ENCODE measurements at regions not wholly inside any gene's neighbourhood (a gene's known extent, or its start where the extent isn't known, plus 50 kb on each side); places are given as distances from the start of the nearest gene placed in this dataset.

- WGBS (ENCODE audit: insufficient coverage) = no CpG with 5 or more reads among the region's 2 CpGs
- no peak overlapping the region for H3K4me3 Mint-ChIP-seq
- CTCF ChIA-PET = no interaction called here
Measured at GRCh38 chr13:104868806-104869205, 1666.7 kb downstream of the EFNB2 start.

GRCh38 chr13:104855581-104855980 lies 1679.9 kb downstream of the EFNB2 start:
- Histone ChIP-seq H3K9me3 (no peaks in the 10 kb centered on the region), H3K27ac (ENCODE audit: low read length) (no peak overlapping the region), H3K4me3 (ENCODE audit: control insufficient read depth in 1 of 2, extremely low read depth in 1 of 2, low read length in 1 of 2) (no peak overlapping the region), H3K4me1 (ENCODE audit: control insufficient read depth in 1 of 2, extremely low read depth in 1 of 2, insufficient read depth in 2 of 2, low read length in 2 of 2) (no peaks in the 10 kb centered on the region), H3K27me3 (replicated peaks in 1 of 2; ENCODE audit: control insufficient read depth in 2 of 2, extremely low read depth in 1 of 2, insufficient read depth in 2 of 2, low read length in 1 of 2) (no peaks in the 10 kb centered on the region), H3K36me3 (ENCODE audit: control insufficient read depth in 2 of 2, extremely low read depth in 1 of 2, insufficient read depth in 1 of 2, low read length in 1 of 2) (no peaks in the 10 kb centered on the region)
- WGBS (ENCODE audit: insufficient coverage) = no CpG with 5 or more reads among the region's 1 CpG
- no peaks in the 10 kb centered on the region for H3K4me1 Mint-ChIP-seq
- POLR2A ChIA-PET = no interaction called here
- no peak overlapping the region for H3K4me3 Mint-ChIP-seq
- CTCF ChIA-PET = no interaction called here
- no peak for DNase-seq
- no peak for ATAC-seq (replicated peaks in 1 of 4)
- no peak overlapping the region for H3K27ac Mint-ChIP-seq
- H3K27me3 Mint-ChIP-seq = no peaks in the 10 kb centered on the region
- peaks cover 0 to 3% (median 3%) of the 10 kb centered on the region in 3 donors for H3K9me3 Mint-ChIP-seq
- H3K36me3 Mint-ChIP-seq = no peaks in the 10 kb centered on the region

More at GRCh38 chr13:104868806-104869205, 1666.7 kb downstream of the EFNB2 start:
- Mint-ChIP-seq H3K36me3 (no peaks in the 10 kb centered on the region), H3K4me1 (peaks cover 0 to 6% (median 0%) of the 10 kb centered on the region in 3 donors), H3K27me3 (no peaks in the 10 kb centered on the region), H3K9me3 (peaks cover 0 to 10% (median 9%) of the 10 kb centered on the region in 3 donors), H3K27ac (no peak overlapping the region)
- Histone ChIP-seq H3K27me3 (replicated peaks in 1 of 2; ENCODE audit: control insufficient read depth in 2 of 2, extremely low read depth in 1 of 2, insufficient read depth in 2 of 2, low read length in 1 of 2) (no peaks in the 10 kb centered on the region), H3K27ac (ENCODE audit: low read length) (no peak overlapping the region), H3K4me3 (ENCODE audit: control insufficient read depth in 1 of 2, extremely low read depth in 1 of 2, low read length in 1 of 2) (no peak overlapping the region), H3K36me3 (ENCODE audit: control insufficient read depth in 2 of 2, extremely low read depth in 1 of 2, insufficient read depth in 1 of 2, low read length in 1 of 2) (no peaks in the 10 kb centered on the region), H3K4me1 (ENCODE audit: control insufficient read depth in 1 of 2, extremely low read depth in 1 of 2, insufficient read depth in 2 of 2, low read length in 2 of 2) (peaks cover 0 to 5% of the 10 kb centered on the region in 2 experiments), H3K9me3 (peaks cover 8% of the 10 kb centered on the region)
- no peak for ATAC-seq (replicated peaks in 1 of 4)
- POLR2A ChIA-PET = no interaction called here
- DNase-seq = no peak

GRCh38 chr13:104854698-104855097 lies 1680.8 kb downstream of the EFNB2 start:
- CTCF ChIA-PET = no interaction called here
- no peak for ATAC-seq (replicated peaks in 1 of 4)
- no peaks in the 10 kb centered on the region for H3K9me3 ChIP-seq
- POLR2A ChIA-PET = no interaction called here
- Mint-ChIP-seq H3K27me3 (no peaks in the 10 kb centered on the region), H3K4me1 (no peaks in the 10 kb centered on the region), H3K4me3 (no peak overlapping the region), H3K36me3 (no peaks in the 10 kb centered on the region), H3K9me3 (peaks cover 0 to 3% (median 0%) of the 10 kb centered on the region in 3 donors), H3K27ac (no peak overlapping the region)
- H3K27me3 ChIP-seq (replicated peaks in 1 of 2; ENCODE audit: control insufficient read depth in 2 of 2, extremely low read depth in 1 of 2, insufficient read depth in 2 of 2, low read length in 1 of 2) = no peaks in the 10 kb centered on the region
- no peaks in the 10 kb centered on the region for H3K36me3 ChIP-seq (ENCODE audit: control insufficient read depth in 2 of 2, extremely low read depth in 1 of 2, insufficient read depth in 1 of 2, low read length in 1 of 2)
- H3K27ac ChIP-seq (ENCODE audit: low read length) = no peak overlapping the region
- WGBS (ENCODE audit: insufficient coverage) = 92% methylated on average over 4 of the region's 5 CpGs
- no peak overlapping the region for H3K4me3 ChIP-seq (ENCODE audit: control insufficient read depth in 1 of 2, extremely low read depth in 1 of 2, low read length in 1 of 2)
- H3K4me1 ChIP-seq (ENCODE audit: control insufficient read depth in 1 of 2, extremely low read depth in 1 of 2, insufficient read depth in 2 of 2, low read length in 2 of 2) = no peaks in the 10 kb centered on the region
- no peak for DNase-seq

- Histone ChIP-seq H3K27me3 (replicated peaks in 1 of 2; ENCODE audit: control insufficient read depth in 2 of 2, extremely low read depth in 1 of 2, insufficient read depth in 2 of 2, low read length in 1 of 2) (no peaks in the 10 kb centered on the region), H3K36me3 (ENCODE audit: control insufficient read depth in 2 of 2, extremely low read depth in 1 of 2, insufficient read depth in 1 of 2, low read length in 1 of 2) (no peaks in the 10 kb centered on the region), H3K4me1 (ENCODE audit: control insufficient read depth in 1 of 2, extremely low read depth in 1 of 2, insufficient read depth in 2 of 2, low read length in 2 of 2) (no peaks in the 10 kb centered on the region), H3K4me3 (ENCODE audit: control insufficient read depth in 1 of 2, extremely low read depth in 1 of 2, low read length in 1 of 2) (no peak overlapping the region), H3K9me3 (no peaks in the 10 kb centered on the region), H3K27ac (ENCODE audit: low read length) (no peak overlapping the region)
- ChIA-PET CTCF (no interaction called here), POLR2A (no interaction called here)
- H3K4me3 Mint-ChIP-seq = no peak overlapping the region
- no peaks in the 10 kb centered on the region for H3K4me1 Mint-ChIP-seq
- no peaks in the 10 kb centered on the region for H3K36me3 Mint-ChIP-seq
- DNase-seq (no peak), ATAC-seq (replicated peaks in 1 of 4) (no peak)
- no peaks in the 10 kb centered on the region for H3K27me3 Mint-ChIP-seq
- H3K9me3 Mint-ChIP-seq = peaks cover 0 to 3% (median 0%) of the 10 kb centered on the region in 3 donors
- WGBS (ENCODE audit: insufficient coverage) = 79% methylated on average over 8 of the region's 8 CpGs
- H3K27ac Mint-ChIP-seq = no peak overlapping the region
Measured at GRCh38 chr13:104854007-104854406, 1681.5 kb downstream of the EFNB2 start.

- Mint-ChIP-seq H3K27me3 (no peaks in the 10 kb centered on the region), H3K4me3 (no peak overlapping the region), H3K4me1 (no peaks in the 10 kb centered on the region), H3K36me3 (no peaks in the 10 kb centered on the region), H3K27ac (no peak overlapping the region), H3K9me3 (no peaks in the 10 kb centered on the region)
- WGBS (ENCODE audit: insufficient coverage) = 42% methylated on average over 1 of the region's 3 CpGs
- peaks cover 0 to 2% of the 10 kb centered on the region in 2 experiments for H3K4me1 ChIP-seq (ENCODE audit: control insufficient read depth in 1 of 2, extremely low read depth in 1 of 2, insufficient read depth in 2 of 2, low read length in 2 of 2)
- no peak overlapping the region for H3K4me3 ChIP-seq (ENCODE audit: control insufficient read depth in 1 of 2, extremely low read depth in 1 of 2, low read length in 1 of 2)
- H3K9me3 ChIP-seq = no peaks in the 10 kb centered on the region
- ChIA-PET CTCF (no interaction called here), POLR2A (no interaction called here)
- no peaks in the 10 kb centered on the region for H3K27me3 ChIP-seq (replicated peaks in 1 of 2; ENCODE audit: control insufficient read depth in 2 of 2, extremely low read depth in 1 of 2, insufficient read depth in 2 of 2, low read length in 1 of 2)
- H3K27ac ChIP-seq (ENCODE audit: low read length) = no peak overlapping the region
- DNase-seq (no peak), ATAC-seq (replicated peaks in 1 of 4) (no peak)
- no peaks in the 10 kb centered on the region for H3K36me3 ChIP-seq (ENCODE audit: control insufficient read depth in 2 of 2, extremely low read depth in 1 of 2, insufficient read depth in 1 of 2, low read length in 1 of 2)
Measured at GRCh38 chr13:104847922-104848321, 1687.5 kb downstream of the EFNB2 start.

DNA sequence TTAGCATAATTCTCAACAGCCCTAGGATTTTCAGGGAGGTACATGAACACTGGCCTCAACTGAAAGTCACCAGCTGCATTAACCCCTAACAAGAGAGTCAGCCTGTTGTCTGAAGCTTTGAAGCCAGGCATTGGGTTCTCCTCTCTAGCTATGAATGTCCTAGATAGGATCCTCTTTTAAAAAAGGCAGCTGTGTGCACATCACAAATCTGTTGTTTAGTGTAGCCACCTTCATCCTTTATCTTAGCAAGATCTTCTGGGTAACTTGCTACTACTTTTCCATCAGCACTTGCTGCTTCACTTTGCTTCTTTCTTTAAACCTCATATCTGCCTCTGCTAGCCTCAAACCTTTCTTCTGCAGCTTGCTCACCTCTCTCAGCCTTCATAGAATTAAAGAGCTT lies 1692.1 kb downstream of the EFNB2 start:
- no peaks in the 10 kb centered on the region for H3K4me1 Mint-ChIP-seq
- no peak overlapping the region for H3K4me3 Mint-ChIP-seq
- CTCF ChIA-PET = no interaction called here
- Histone ChIP-seq H3K36me3 (ENCODE audit: control insufficient read depth in 2 of 2, extremely low read depth in 1 of 2, insufficient read depth in 1 of 2, low read length in 1 of 2) (no peaks in the 10 kb centered on the region), H3K9me3 (no peaks in the 10 kb centered on the region), H3K27ac (ENCODE audit: low read length) (no peak overlapping the region), H3K4me1 (ENCODE audit: control insufficient read depth in 1 of 2, extremely low read depth in 1 of 2, insufficient read depth in 2 of 2, low read length in 2 of 2) (peaks cover 0 to 2% of the 10 kb centered on the region in 2 experiments), H3K27me3 (replicated peaks in 1 of 2; ENCODE audit: control insufficient read depth in 2 of 2, extremely low read depth in 1 of 2, insufficient read depth in 2 of 2, low read length in 1 of 2) (no peaks in the 10 kb centered on the region), H3K4me3 (ENCODE audit: control insufficient read depth in 1 of 2, extremely low read depth in 1 of 2, low read length in 1 of 2) (no peak overlapping the region)
- DNase-seq (no peak), ATAC-seq (replicated peaks in 1 of 4) (no peak)
- H3K27ac Mint-ChIP-seq = no peak overlapping the region
- no peaks in the 10 kb centered on the region for H3K36me3 Mint-ChIP-seq
- POLR2A ChIA-PET = no interaction called here
- no peaks in the 10 kb centered on the region for H3K9me3 Mint-ChIP-seq
- no peaks in the 10 kb centered on the region for H3K27me3 Mint-ChIP-seq

GRCh38 chr13:104841110-104841509 lies 1694.4 kb downstream of the EFNB2 start:
- 94% methylated on average over 6 of the region's 6 CpGs for WGBS (ENCODE audit: insufficient coverage)
- no peak for ATAC-seq (replicated peaks in 1 of 4)
- no peaks in the 10 kb centered on the region for H3K9me3 Mint-ChIP-seq

More at GRCh38 chr13:104841110-104841509, 1694.4 kb downstream of the EFNB2 start:
- Histone ChIP-seq H3K4me1 (ENCODE audit: control insufficient read depth in 1 of 2, extremely low read depth in 1 of 2, insufficient read depth in 2 of 2, low read length in 2 of 2) (peaks cover 0 to under 1% of the 10 kb centered on the region in 2 experiments), H3K36me3 (ENCODE audit: control insufficient read depth in 2 of 2, extremely low read depth in 1 of 2, insufficient read depth in 1 of 2, low read length in 1 of 2) (no peaks in the 10 kb centered on the region), H3K27ac (ENCODE audit: low read length) (no peak overlapping the region), H3K4me3 (ENCODE audit: control insufficient read depth in 1 of 2, extremely low read depth in 1 of 2, low read length in 1 of 2) (no peak overlapping the region), H3K27me3 (replicated peaks in 1 of 2; ENCODE audit: control insufficient read depth in 2 of 2, extremely low read depth in 1 of 2, insufficient read depth in 2 of 2, low read length in 1 of 2) (no peaks in the 10 kb centered on the region), H3K9me3 (no peaks in the 10 kb centered on the region)
- Mint-ChIP-seq H3K4me3 (no peak overlapping the region), H3K4me1 (no peaks in the 10 kb centered on the region), H3K36me3 (no peaks in the 10 kb centered on the region), H3K27me3 (no peaks in the 10 kb centered on the region), H3K27ac (no peak overlapping the region)
- ChIA-PET POLR2A (no interaction called here), CTCF (no interaction called here)
- no peak for DNase-seq
